Keratinocyte (primary cell): ENCODE measurements at regions not wholly inside any gene's neighbourhood (a gene's known extent, or its start where the extent isn't known, plus 50 kb on each side); places are given as distances from the start of the nearest gene placed in this dataset.

Source experiments
- CTCF ChIP-seq, 3 experiments: IDR thresholded peaks in 1 of 3; conservative IDR thresholded peaks in 1 of 3; optimal IDR thresholded peaks in 1 of 3; 2 replicates in 2 of 3; 3 replicates in 1 of 3; pipeline versions ENCODE3 to v1.5.1; 2011; ENCODE audit warnings: low read length in 3 of 3, mild to moderate bottlenecking in 3 of 3, moderate library complexity in 2 of 3, control low read depth in 1 of 3, inconsistent platforms in 1 of 3; ENCODE audit not compliant: insufficient read depth in 2 of 3; ENCODE audit errors: extremely low read depth in 1 of 3
- EZH2 ChIP-seq: IDR thresholded peaks from one replicate; pipeline ENCODE4 v1.6.1; 2012; ENCODE audit warnings: inconsistent platforms, mild to moderate bottlenecking, low read length, moderate library complexity

DNA sequence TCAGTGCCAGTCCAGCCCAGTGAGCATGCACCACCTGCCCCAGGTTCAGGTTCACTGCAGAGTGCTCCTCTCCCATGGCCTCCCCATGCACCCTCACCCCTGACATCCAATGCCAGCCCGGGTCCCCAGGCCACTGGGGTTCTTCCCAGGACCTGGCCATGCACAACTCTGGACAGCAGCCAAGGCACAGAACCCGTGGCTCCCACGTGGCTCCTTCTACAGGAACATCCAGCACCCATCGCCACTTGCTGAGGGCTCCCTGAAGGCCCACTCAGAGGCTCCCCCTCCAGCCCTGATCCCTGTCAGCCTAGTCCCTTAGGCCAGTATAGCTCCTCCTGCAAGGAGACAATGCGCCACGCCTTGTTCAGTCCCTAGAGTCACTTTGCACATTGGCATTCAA, 110.8 kb downstream of the IRX2 start:
- TF ChIP-seq CTCF (optimal IDR thresholded peaks at IDR 0.05 in 1 of 3, IDR thresholded peaks at IDR 0.05 in 1 of 3, conservative IDR thresholded peaks at IDR 0.05 in 1 of 3; ENCODE audit: extremely low read depth in 1 of 3, insufficient read depth in 2 of 3, low read length in 3 of 3), result no peak
- no peak for TF ChIP-seq EZH2
